GM18511 (cell line): ENCODE measurements at regions not wholly inside any gene's neighbourhood (a gene's known extent, or its start where the extent isn't known, plus 50 kb on each side); places are given as distances from the start of the nearest gene placed in this dataset.
A peak's percentile ranks its signal among the peaks of the same experiment; 100 is the strongest.

Experiments used
- ATAC-seq: cut with Tn5 transposase; IDR thresholded peaks from one replicate; pipeline ENCODE4 v1.9.1; 2021; ENCODE audit warnings: mild to moderate bottlenecking, moderate library complexity; ENCODE audit not compliant: unreplicated experiment

DNA sequence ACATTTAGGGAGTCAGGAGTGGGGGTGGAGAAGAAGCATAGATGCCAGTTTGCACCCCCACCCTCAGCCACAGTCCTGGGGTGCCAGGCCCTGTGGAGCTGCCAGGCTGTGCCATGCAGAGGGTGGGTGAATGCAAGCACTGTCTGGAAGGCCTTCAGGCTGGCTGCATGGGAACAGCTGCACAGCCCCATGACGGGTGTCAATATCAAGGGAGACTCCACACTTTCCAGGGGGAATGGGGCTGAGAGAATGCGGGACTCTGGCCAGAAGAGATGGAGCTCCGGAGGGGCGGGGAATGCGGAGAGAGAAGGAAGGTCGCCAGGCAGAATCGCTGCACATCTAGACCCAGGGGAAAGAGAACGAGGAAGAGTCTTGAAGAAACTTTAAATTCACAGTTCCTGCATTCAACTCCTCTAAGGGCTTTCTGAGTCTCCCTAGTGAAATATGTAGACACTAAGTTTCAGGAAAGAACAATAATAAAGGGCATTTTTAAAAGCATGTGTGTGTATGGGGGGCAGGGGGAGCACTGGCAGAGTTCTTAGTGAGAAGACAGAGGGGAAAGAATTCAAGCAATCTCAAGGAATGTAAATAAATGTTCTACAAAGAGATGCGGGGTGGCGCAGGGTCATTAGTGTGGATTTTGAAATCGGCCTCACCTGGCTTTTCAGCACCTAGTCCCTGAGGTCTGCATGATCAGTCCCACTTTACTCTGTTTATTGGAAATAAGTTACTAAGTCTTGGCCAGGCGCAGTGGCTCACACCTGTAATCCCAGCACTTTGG is 59.1 kb downstream of the BOD1 start:
- ATAC-seq: no peak

DNA sequence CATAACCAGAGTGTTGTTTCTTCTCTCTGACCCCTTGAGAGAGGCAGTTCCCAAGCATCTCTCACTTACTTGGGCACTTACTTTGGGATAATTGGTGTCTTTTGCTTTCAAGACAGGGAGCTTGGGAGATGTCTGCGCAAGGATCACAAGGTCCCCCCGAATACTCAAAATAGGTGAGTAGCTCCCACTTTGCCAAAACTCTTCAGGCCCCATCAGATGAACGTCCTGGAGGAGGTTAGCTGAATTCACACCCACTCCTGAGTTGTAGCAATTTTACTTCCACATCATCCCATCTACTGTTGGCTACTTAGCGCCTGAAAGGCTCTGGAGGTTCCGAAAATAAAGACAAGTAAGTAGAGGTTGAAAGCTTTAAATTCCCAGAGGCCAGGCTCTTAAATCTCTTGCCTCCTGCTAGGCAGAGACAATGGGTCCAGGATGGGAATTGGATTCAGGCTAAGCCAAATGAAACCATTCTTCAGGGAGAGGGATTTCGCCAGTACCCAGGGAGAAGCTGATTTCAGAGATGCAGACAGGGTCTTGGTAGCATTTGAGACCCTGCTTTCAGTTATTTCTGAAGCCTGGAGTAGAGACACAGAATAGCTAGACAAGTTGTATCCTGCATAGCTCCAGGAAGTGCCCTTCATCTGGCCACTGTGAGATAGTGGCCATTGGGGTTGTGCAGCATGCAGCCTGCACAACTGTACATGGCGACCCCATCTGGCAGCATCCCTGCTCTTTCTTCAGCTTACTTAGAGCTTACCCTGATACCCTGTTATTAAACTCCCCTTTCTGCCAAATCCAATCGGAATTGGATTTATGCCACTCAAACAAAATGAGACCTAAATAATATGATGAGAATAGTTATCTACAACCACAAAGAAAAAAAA is 60.1 kb downstream of the BOD1 start:
- no peak for ATAC-seq

DNA sequence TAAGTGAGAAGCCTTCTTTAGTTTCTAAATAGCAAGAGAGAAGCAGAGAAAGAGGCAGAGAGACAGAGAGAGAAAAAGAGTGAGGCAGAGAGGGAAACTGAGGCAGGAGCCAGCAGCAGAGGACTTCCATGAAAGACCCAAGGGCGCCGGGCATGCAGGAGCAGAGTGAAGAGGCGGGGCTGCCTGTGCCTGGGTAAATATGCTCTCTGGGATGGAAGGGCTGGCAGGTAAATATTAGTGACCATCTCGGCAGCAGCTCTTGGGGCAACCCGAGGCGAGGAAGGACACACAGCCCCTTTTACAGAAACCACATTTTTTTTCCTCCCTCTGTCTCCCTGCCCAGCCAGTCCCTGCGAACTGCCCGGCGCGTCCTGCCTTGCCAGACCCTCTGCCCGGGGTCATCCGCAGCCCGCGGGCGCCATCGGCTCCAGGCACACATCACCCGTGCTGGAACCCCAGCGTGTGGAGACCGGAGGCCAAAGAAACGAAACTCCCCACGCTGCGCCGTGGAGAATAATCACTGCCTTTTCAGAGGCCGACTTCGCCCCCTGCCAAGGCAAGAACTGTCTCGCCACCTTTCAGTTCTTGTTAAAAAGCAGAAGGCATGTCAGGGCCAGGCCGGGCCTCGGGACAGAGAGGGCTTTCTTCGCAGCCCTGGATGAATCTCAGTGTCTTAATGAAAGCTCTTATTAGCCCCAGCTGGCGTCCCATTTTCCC is 61.3 kb downstream of the BOD1 start:
- ATAC-seq: no peak

DNA sequence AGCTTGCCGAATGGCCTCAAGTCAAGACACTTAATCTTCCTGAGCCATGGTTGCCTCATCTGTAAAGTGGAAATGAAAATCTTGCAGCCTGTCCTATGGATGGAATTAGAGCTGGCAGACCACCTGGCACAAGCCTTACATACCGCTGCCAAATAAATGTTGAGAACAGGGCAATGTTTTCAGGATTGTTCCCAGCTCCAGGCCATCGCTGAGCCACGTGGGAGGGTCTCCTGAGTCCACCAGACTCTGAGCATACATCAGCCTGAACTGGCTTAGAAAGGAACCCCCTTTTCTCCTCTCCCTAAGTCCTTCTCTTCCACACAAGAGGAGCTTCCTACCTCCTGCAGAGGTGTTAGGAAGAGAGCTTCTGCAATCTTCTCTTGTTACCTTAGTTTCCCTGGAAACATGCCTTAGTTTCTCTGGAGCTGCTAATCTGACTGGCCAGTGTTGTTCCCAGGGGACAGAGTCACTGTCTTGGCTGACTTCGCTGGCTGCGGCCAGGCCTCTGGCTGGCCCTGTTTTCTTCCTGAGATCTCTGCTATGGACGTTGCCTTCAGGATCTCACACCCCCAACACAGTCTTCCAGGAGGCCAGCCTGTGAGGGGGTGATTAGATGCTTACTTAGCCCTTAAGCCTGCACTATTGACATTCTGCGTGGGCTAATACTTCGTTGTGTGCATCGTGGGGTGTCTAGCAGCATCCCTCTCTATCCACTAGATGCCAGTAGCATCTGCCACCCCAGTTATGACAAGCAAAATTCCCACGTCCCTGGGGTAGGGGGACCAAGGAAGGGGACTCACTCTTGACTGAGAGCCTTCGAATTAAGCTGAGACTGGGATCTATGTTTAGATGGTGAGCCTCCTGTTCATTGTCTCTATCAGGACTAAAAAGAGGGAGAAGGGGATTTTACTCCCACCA is 62.2 kb downstream of the BOD1 start:
- ATAC-seq: no peak

DNA sequence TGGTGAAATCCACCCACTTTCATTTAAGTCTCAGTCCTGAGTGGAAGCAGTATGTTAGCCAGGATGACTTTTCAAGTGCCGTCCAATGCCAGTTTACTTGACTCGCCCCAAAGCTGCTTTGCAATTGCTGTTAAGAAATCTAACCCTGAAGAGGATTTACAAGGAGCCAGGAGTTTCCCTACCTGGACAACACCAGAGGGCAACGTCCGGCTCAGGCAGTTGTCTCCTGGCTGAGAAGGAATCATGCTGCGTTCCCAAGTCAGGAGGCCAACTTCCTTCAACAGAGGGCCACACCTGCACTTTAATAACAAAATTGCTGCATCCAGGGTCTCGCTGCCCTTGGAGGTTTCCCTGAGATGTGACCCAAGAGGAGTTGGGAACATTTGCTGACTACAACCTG is 65.8 kb downstream of the BOD1 start:
- no peak for ATAC-seq

DNA sequence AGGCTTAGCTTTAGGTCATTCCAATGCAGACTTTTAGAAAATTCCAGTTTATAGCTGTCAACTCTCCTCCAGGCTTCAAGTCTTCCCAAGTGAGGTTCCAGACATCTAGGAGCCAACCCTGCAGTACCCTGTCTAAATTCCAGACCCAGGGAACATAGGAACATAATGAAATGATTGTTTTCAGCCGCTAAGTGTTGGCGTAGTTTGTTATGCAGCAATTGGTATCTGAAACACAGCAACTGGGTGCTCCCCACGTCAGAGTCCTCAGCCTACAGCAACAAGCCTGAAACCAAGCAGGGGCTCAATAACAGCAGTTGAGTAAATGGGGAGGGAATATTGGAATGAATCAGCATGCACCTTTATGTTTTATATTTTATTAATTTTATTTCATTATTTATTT is 66.8 kb downstream of the BOD1 start:
- ATAC-seq: no peak

DNA sequence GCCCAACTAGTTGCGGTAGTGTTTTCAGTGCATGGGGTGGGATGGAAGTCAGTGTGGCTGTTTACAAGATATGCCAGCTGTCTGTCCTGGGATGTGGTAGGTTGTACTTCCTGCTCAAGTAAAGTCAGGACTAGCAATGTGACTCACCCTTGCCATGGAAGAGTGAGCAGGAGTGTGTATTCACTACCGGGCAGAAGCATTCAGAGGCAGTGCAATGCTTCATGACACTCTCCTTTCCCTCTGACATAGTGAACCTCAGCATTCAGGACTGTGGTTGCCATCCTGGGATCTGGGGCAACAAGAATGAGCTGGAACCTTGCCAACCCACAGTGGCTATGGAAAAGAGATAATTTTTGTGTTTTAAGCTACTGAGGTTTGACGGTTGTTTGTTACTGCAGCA is 68.9 kb downstream of the BOD1 start:
- peak; percentile 76 for ATAC-seq

DNA sequence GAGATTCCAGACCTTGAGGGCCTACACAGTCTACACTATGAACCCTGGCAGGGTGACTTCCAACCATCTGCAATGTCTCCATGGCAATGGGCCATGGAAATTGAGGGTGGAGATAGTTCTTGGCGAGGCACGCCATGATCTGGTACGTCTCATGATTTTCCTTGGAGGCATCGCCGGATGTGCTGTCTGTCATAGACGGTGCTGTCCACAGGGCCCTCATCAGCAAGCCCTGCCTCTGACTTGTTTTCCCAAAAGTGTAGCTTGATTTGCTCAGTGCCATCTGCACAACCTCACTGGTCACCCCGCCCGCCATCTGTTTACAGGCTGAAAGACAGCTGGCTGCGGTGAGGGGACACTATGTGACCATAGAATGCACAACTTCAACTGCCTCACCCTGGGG is 73.5 kb downstream of the BOD1 start:
- ATAC-seq: no peak

DNA sequence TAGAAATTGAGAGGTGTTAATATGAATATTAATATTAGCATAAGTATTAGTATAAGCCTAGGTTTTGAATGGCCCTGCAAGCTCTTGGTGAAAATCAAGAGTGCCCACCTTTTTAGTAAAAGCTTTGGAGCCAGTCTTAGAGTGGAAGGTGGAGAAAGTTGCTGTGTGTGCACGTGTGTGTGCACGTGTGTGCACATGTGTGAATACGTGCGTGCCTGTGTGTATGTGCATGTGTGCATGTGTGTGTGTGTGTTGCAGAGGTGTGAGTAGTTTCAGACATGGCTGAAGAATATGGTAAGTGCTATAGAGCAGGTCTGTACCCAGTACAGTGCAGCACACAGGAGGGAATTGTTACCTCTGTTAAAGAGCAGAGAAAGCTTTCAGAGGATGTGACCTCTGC is 74.3 kb downstream of the BOD1 start:
- no peak for ATAC-seq

DNA sequence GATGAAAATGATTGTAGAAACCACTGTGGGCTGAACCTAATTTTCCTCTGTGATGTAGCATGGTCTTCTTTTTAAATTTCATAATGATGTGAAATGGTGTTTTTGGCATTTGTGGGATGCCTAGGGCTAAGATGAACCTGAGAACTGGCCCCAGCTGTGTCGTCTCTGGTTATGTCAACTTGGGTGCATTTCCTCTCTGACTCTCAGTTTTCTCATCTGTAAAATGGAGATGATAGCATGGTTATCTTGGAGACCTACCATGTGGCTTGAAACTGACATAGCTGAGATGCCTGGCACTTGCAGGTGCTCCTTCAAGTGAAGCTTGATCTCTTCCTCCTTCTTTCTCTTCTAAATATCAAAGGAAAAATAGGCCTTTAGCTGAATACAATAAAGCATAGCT is 77.8 kb downstream of the BOD1 start:
- ATAC-seq: no peak

DNA sequence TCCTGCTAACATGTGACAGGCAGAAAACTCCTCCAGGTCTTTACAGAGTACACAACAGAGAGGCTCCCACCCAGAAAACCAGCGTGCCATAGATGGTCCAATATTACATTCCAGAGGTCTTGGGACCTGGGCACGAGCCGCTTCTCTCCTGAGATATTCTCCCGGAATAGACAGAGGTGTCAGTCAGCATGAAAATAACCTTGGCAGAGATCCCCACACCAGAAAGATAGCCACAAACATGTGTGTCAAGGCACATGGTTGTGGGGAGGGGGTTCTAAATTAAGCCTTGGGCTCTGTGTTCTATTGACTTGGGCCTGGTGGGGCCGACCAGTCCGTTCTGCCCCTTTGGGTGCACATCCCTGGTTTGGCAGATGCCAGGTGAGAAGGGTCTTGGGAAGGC is 78.4 kb downstream of the BOD1 start:
- ATAC-seq: no peak

DNA sequence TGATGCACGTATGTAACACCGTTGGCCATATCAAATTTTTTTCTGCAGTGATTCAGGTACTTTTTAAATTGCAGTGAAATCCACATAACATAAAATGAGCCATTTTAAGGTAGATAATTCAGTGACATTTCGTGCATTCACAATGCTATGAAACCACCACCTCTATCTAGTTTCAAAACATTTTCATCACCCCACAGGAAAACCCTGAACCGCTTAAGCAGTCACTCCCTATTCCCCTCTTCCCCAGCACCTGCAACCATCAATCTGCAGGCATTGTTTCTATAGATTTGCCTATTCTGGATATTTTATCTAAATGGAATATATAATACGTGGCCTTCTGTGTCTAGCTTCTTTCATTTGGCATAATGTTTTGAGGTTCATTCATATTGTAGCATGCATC is 79.2 kb downstream of the BOD1 start:
- peak; percentile 48 for ATAC-seq

DNA sequence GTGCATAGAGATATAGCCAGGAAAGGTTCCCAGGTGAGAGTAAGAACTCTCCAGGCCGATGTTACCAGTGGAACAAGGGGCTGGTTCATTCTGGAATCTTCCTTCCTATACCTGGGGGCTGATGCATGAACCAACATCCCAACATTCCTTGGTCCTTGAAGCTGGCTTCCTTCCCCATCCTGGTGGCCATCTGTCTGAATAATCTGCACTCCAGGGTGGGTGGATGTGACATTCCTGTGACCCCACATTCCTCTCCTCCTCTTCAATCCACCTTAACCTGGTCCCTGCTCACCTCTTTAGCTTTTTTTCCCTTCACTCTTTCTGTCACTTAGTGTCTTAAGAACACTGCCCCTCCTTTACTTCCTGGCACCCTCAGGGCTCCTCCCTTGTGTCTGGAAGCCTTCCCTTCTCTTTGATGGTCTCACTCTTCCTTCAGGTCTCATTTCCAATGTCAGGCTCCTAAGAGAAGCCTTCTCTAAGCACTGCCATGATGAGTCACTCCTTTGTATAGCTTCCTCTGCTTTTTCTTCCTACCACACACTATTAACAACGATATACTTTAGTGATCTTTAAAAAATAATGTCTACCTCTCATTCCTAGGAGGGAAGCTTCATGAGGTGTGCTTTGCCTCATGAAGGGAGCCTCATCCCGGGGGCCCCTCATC is 80.3 kb downstream of the BOD1 start:
- no peak for ATAC-seq

DNA sequence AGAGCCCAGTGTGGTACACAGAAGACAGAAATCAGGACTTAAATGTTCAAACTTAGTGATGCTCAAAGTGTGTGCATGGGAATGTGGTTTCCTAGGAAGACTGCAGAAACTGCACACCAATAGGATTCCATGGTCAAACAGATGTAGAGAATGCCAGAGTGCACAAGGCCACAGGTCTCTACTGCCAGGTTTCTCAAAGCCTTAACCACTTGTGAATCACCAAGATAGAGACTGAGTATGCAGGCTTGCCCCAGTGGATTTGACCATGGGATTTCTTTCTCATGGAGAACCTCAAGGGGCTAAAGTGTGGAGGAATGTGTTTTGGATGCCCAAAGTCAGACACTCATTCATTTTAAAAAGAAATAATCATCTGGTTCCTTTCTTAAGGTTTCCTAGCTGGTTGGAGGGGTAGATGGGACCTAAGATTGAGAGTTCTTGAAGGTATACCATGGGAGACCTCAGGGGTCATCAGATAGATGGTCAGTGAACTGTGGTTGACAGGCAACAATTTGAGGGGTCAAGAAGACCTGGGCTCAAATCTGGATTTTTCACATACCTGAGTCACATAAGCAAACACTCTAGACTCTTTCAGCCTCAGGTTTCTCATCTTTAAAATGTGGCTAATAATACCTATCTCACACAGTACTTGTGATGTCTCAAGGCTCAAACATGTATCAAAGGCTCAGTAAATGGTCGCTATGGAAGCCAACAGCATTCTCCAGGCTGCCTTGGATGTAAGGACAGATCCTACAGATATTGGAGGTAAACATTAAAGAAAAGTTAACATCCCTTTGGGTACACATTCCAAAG is 81.1 kb downstream of the BOD1 start:
- ATAC-seq: no peak

DNA sequence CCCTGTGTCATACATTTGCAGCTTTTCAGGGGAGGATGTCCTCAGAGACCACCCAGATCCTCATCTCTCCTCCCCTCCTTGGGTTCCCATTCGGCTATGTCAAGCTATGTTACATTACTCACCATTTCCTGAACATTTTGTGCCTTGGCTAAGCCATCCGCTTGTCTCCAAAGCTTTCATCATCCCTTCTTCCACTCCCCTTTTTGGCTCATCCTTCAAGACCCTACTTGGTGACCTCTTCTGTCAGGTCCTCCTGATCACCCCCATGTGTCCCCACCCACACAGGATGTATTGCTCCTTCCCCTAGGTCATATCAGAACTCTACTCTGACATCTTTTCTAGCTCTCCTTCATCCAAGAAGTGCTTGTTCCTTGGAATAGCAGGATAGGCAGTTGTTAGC is 81.8 kb downstream of the BOD1 start:
- no peak for ATAC-seq

DNA sequence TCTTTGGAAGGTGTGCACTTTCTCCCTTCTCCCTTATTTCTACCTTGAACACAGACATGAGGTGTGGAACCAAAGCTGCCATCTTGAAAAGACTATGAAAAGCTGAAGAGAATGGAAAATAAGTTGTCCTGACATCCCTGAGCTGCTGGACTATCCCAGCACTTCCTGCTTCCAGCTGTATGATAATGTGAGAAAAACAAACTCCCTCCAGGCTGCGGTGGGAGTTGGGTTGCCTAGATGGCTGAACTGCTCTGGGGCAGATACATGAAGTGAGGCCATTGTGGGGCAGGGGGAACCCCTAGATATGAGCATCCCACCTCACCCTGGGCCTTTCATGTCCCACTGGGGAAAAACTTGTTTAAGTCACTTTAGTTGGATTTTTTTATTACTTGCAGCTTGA is 82.4 kb downstream of the BOD1 start:
- no peak for ATAC-seq

DNA sequence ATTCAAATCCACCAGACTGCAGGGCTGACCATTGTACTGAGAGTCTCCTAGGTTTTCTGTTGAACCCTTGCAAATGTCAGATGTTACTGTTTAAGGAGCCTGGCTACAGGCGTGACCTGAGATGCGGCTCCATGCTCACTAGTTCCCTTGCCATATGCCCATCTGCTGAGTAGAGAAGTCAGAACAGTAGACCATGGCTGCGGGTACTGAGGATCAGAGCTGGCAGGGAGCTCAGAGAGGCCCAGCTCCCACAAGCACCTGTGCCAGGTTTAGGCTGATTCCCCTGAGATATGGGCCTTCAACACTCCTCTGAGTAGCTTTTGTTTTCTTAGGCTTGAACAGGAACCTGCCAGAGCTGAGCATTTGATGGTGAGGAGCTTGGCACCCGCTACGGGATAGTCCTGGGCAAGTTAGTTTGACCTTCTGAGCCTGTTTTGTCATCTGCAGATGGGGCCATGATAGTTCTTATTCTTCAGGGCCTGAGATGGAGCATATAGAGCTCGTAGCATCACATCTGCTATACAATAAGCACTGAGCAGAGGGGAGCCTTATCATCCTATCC is 83.7 kb downstream of the BOD1 start:
- no peak for ATAC-seq

DNA sequence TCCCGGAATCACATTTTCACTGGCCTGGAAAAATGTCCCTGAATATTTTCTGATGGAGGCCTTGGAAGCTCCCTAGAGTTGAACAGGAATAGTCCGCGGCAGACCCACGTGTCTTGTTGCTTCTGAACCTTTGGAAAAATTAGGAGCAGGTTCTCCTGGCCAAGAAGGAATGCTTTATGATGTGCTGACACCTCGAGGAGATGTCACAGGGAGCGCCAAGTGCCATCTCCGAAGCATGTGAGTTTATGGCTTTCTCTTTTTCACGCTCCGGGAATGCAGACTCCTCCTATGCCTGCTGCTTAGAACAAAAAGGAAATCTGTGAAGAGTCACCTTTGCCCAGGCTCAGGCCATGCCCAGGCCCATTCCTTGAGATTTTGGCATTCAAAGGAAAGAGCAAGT is 84.6 kb downstream of the BOD1 start:
- ATAC-seq: no peak

DNA sequence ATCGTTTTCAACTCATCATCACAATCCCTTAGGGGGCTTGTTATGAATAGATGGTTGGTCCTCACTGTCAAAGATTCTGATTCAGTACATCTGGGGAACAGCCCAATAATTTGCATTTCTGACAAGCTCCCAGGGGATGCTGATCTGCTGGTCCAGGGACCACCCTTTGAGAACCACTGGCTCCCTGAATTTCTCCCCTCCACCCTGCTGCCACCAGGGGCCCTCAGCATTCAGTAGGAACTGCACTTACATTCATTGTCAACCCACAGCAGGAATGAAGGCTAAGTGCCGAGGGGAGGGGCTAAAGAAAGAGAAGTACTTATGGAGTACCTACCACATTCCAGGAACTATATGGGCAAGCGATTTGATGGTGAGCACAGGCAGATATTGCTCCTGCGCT is 85.9 kb downstream of the BOD1 start:
- no peak for ATAC-seq
